A172 (cell line): ENCODE measurements at regions not wholly inside any gene's neighbourhood (a gene's known extent, or its start where the extent isn't known, plus 50 kb on each side); places are given as distances from the start of the nearest gene placed in this dataset.
"Not testable (repeated sequence)": the region's sequence is repeated elsewhere in the genome, so short reads cannot be mapped to it uniquely, and the experiment has no call there.

Experiments used
- DNase-seq: peaks from one replicate; pipeline ENCODE4 v3.0.0-alpha.2; 2015; ENCODE audit warnings: low spot score

GRCh38 chr10:87416892-87417291, 59.3 kb downstream of the NUTM2D start:
- DNase-seq = peak; percentile 13

- DNase-seq = not testable (repeated sequence)
Observed at GRCh38 chr10:87422641-87423040, 65.1 kb downstream of the NUTM2D start.

- not testable (repeated sequence) for DNase-seq
Observed at GRCh38 chr10:87424697-87425373, 67.3 kb downstream of the NUTM2D start.

GRCh38 chr10:87433836-87434235, 70.9 kb upstream of the MINPP1 start:
- DNase-seq = not testable (repeated sequence)

GRCh38 chr10:87435295-87435826, 69.3 kb upstream of the MINPP1 start:
- not testable (repeated sequence) for DNase-seq

- DNase-seq = not testable (repeated sequence)
Observed at GRCh38 chr10:87436104-87436503, 68.6 kb upstream of the MINPP1 start.

GRCh38 chr10:87437450-87437849, 67.2 kb upstream of the MINPP1 start:
- peak; percentile 2 for DNase-seq
